H1 (cell line): ENCODE measurements at regions not wholly inside any gene's neighbourhood (a gene's known extent, or its start where the extent isn't known, plus 50 kb on each side); places are given as distances from the start of the nearest gene placed in this dataset.

Source experiments
- CTCF ChIA-PET: fragments of 300-600 bp; sonication (Branson Sonifier 250); formaldehyde crosslinking; loops from one replicate; lab custom pipeline; 2021; ENCODE audit not compliant: partially characterized antibody; lab: Charles Lee
- POLR2A ChIA-PET: fragments of 300-600 bp; sonication (Branson Sonifier 250); formaldehyde crosslinking; loops from one replicate; lab custom pipeline; 2021; ENCODE audit warnings: inconsistent platforms; ENCODE audit not compliant: partially characterized antibody; lab: Charles Lee
- DNase-seq, 2 experiments: peaks; one replicate each; pipeline versions ENCODE4 v3.0.0 to v3.0.0-alpha.2; 2010 to 2022; ENCODE audit warnings: low spot score in 2 of 2, low read depth in 1 of 2, mixed read lengths in 1 of 2
- FAIRE-seq: peaks from 2 replicates; lab custom pipeline; 2011; peaks lifted over from hg19 to GRCh38; lab: Jason Lieb, UNC
- H2AFZ ChIP-seq: 2 replicates; pipeline ENCODE4 v1.8.1; 2012; ENCODE audit warnings: low read length, inconsistent platforms
- H2AK5ac ChIP-seq: 2 replicates; pipeline ENCODE4 v1.6.1; 2013; ENCODE audit warnings: low read depth, low read length
- H2BK120ac ChIP-seq: replicated peaks from 2 replicates; pipeline ENCODE3; 2013; ENCODE audit warnings: low read depth, low read length, inconsistent platforms
- H2BK12ac ChIP-seq: 2 replicates; pipeline ENCODE4 v1.6.1; 2013; ENCODE audit warnings: low read depth, low read length
- H2BK15ac ChIP-seq: 2 replicates; pipeline ENCODE4 v1.6.1; 2013; ENCODE audit warnings: low read length
- H2BK20ac ChIP-seq: 2 replicates; pipeline ENCODE4 v1.6.1; 2013; ENCODE audit warnings: low read length
- H2BK5ac ChIP-seq: 2 replicates; pipeline ENCODE4 v1.6.1; 2013; ENCODE audit warnings: low read depth, low read length
- H3K14ac ChIP-seq: 2 replicates; pipeline ENCODE4 v1.6.1; 2013; ENCODE audit warnings: inconsistent platforms; ENCODE audit not compliant: insufficient read length
- H3K18ac ChIP-seq: 2 replicates; pipeline ENCODE4 v1.6.1; 2013; ENCODE audit warnings: low read length; ENCODE audit errors: extremely low read depth
- H3K23ac ChIP-seq: 2 replicates; pipeline ENCODE4 v1.6.1; 2013; ENCODE audit warnings: inconsistent platforms; ENCODE audit not compliant: insufficient read length
- H3K23me2 ChIP-seq: 2 replicates; pipeline ENCODE4 v1.6.1; 2013; ENCODE audit warnings: low read depth, low read length
- H3K27ac ChIP-seq: 2 replicates; pipeline ENCODE4 v1.6.1; 2011; ENCODE audit warnings: low read depth, low read length, inconsistent platforms
- H3K27me3 ChIP-seq, 4 experiments: replicated peaks in 1 of 4; 1 replicate in 1 of 4; 2 replicates in 3 of 4; pipeline versions ENCODE4 v1.6.1 to v1.8.1; 2011 to 2013; ENCODE audit warnings: low read length in 3 of 4, mild to moderate bottlenecking in 3 of 4, inconsistent platforms in 2 of 4, mixed read lengths in 2 of 4, moderate library complexity in 1 of 4; ENCODE audit not compliant: control insufficient read depth in 3 of 4, insufficient read depth in 3 of 4; ENCODE audit errors: extremely low read depth in 1 of 4
- H3K36me3 ChIP-seq, 4 experiments: 2 replicates each; pipeline versions ENCODE4 v1.6.1 to v1.8.1; 2011 to 2013; ENCODE audit warnings: mild to moderate bottlenecking in 4 of 4, low read length in 3 of 4, moderate library complexity in 2 of 4, control low read depth in 1 of 4, inconsistent platforms in 1 of 4; ENCODE audit not compliant: insufficient read depth in 4 of 4, control insufficient read depth in 2 of 4
- H3K4ac ChIP-seq: replicated peaks from 2 replicates; pipeline ENCODE3; 2013; ENCODE audit warnings: low read length, low read depth, mixed read lengths, inconsistent platforms; ENCODE audit not compliant: insufficient read length
- H3K4me1 ChIP-seq, 4 experiments: replicated peaks in 1 of 4; 1 replicate in 1 of 4; 2 replicates in 3 of 4; pipeline versions ENCODE4 v1.6.1 to v1.8.1; 2011 to 2013; ENCODE audit warnings: low read length in 3 of 4, inconsistent platforms in 2 of 4, mixed read lengths in 1 of 4; ENCODE audit not compliant: insufficient read depth in 4 of 4, control insufficient read depth in 3 of 4
- H3K4me2 ChIP-seq, 2 experiments: 2 replicates each; pipeline versions ENCODE4 v1.6.1 to v1.8.1; 2011 to 2013; ENCODE audit warnings: low read depth in 2 of 2, low read length in 2 of 2, control low read depth in 1 of 2, inconsistent platforms in 1 of 2, mild to moderate bottlenecking in 1 of 2; ENCODE audit not compliant: insufficient read depth in 1 of 2
- H3K4me3 ChIP-seq, 4 experiments: fragments of 200-600, 300-600 bp in 1 of 4; sonication (generic), shearing (Covaris generic), sonication (Bioruptor Twin) in 1 of 4; 2 replicates each; pipeline versions ENCODE4 v1.5.1 to v1.8.1; 2011 to 2016; ENCODE audit warnings: low read length in 4 of 4, low read depth in 3 of 4, control low read depth in 2 of 4, inconsistent platforms in 2 of 4, mild to moderate bottlenecking in 2 of 4, mixed read lengths in 1 of 4, moderate library complexity in 1 of 4; ENCODE audit not compliant: insufficient read depth in 2 of 4; ENCODE audit errors: extremely low read depth in 1 of 4
- H3K56ac ChIP-seq: replicated peaks from 2 replicates; pipeline ENCODE3; 2013; ENCODE audit warnings: low read depth, mild to moderate bottlenecking, mixed read lengths, low read length, inconsistent platforms; ENCODE audit not compliant: insufficient read length
- H3K79me1 ChIP-seq: 2 replicates; pipeline ENCODE4 v1.6.1; 2013; ENCODE audit warnings: low read depth, low read length, control low read depth
- H3K79me2 ChIP-seq, 2 experiments: 2 replicates each; pipeline versions ENCODE4 v1.6.1 to v1.8.1; 2012 to 2013; ENCODE audit warnings: low read length in 2 of 2, mild to moderate bottlenecking in 2 of 2, inconsistent platforms in 1 of 2; ENCODE audit not compliant: insufficient read depth in 2 of 2, control insufficient read depth in 1 of 2
- H3K9ac ChIP-seq, 4 experiments: replicated peaks in 1 of 4; 1 replicate in 1 of 4; 2 replicates in 3 of 4; pipeline versions ENCODE4 v1.6.1 to v1.8.1; 2011 to 2013; ENCODE audit warnings: low read depth in 3 of 4, low read length in 3 of 4, control low read depth in 2 of 4, mild to moderate bottlenecking in 2 of 4, moderate library complexity in 2 of 4, inconsistent platforms in 1 of 4; ENCODE audit errors: extremely low read depth in 1 of 4
- H3K9me3 ChIP-seq, 2 experiments: 2 replicates each; pipeline versions ENCODE4 v1.6.1 to v1.8.1; 2012 to 2013; ENCODE audit warnings: mild to moderate bottlenecking in 2 of 2, moderate library complexity in 2 of 2, control low read depth in 1 of 2, inconsistent platforms in 1 of 2, low read depth in 1 of 2, low read length in 1 of 2, mixed read lengths in 1 of 2; ENCODE audit not compliant: insufficient read depth in 2 of 2
- H4K20me1 ChIP-seq, 2 experiments: replicated peaks in 1 of 2; 2 replicates each; pipeline versions ENCODE3 to v1.8.1; 2011 to 2013; ENCODE audit warnings: inconsistent platforms in 2 of 2, low read length in 2 of 2, mild to moderate bottlenecking in 1 of 2; ENCODE audit not compliant: insufficient read depth in 2 of 2, control insufficient read depth in 1 of 2
- H4K5ac ChIP-seq: 2 replicates; pipeline ENCODE4 v1.6.1; 2013; ENCODE audit warnings: low read length, low read depth, mixed read lengths, inconsistent platforms; ENCODE audit not compliant: insufficient read length
- H4K8ac ChIP-seq: 2 replicates; pipeline ENCODE4 v1.8.0; 2013; ENCODE audit warnings: mild to moderate bottlenecking, moderate library complexity, low read length, inconsistent platforms; ENCODE audit not compliant: insufficient read depth; ENCODE audit errors: extremely low read depth
- H4K91ac ChIP-seq: replicated peaks from 2 replicates; pipeline ENCODE3; 2013; ENCODE audit warnings: low read length, mixed read lengths, inconsistent platforms; ENCODE audit not compliant: insufficient read length
- NANOG ChIP-seq: IDR thresholded peaks from 2 replicates; pipeline ENCODE4 v1.6.1; 2011; ENCODE audit warnings: low read length, low read depth, mild to moderate bottlenecking, inconsistent platforms; ENCODE audit not compliant: insufficient read depth, poor library complexity, severe bottlenecking
- SP4 ChIP-seq: IDR thresholded peaks from 2 replicates; pipeline ENCODE4 v1.6.1; 2012; ENCODE audit warnings: low read length, inconsistent platforms
- WGBS, 2 experiments: shearing (Covaris generic) in 1 of 2; methylation state at CpG; one replicate each; pipeline versions ENCODE4 v1.1.6 to v1.1.7; 2013 to 2015; ENCODE audit warnings: low lambda C conversion rate in 2 of 2, mixed read lengths in 2 of 2, inconsistent platforms in 1 of 2, low coverage in 1 of 2, missing lambda C conversion rate in 1 of 2; ENCODE audit not compliant: insufficient replicate concordance in 2 of 2, insufficient coverage in 1 of 2, insufficient read length in 1 of 2; ENCODE audit errors: extremely low coverage in 1 of 2, missing lambda C conversion rate in 1 of 2; 5-methylcytosine and 5-hydroxymethylcytosine counted together

GRCh38 chr10:128545216-128545615 is 419.0 kb upstream of the MKI67 start:
- no peak for FAIRE-seq
- H2BK15ac ChIP-seq: 0 out of 2 replicates have a peak overlapping the region, but pooled peaks have one; percentile 22
- H3K9ac ChIP-seq: no peak overlapping the region
- no peaks in the 10 kb centered on the region for H4K20me1 ChIP-seq
- no peak overlapping the region for H3K18ac ChIP-seq
- WGBS, 2 experiments: 95% methylated on average over 8 of the region's 10 CpGs; no CpG with 5 or more reads in 1 of the 2 experiments
- no peak overlapping the region for H3K4me2 ChIP-seq
- H3K79me2 ChIP-seq: no peaks in the 10 kb centered on the region
- H3K4me1 ChIP-seq: peaks cover 2 to 34% (median 17%) of the 10 kb centered on the region in 4 experiments
- no peak overlapping the region; the same call in 1 of the 2 replicates for H2AK5ac ChIP-seq
- no peak overlapping the region for H3K4me3 ChIP-seq
- H3K56ac ChIP-seq: no peak overlapping the region
- no peak overlapping the region for H3K23ac ChIP-seq
- H2BK120ac ChIP-seq: no peak overlapping the region
- no peak overlapping the region for H4K91ac ChIP-seq
- POLR2A ChIA-PET: interaction anchor here (0.7 kb wide), 1 partner anchor 1262 kb away, joined by 3 read pairs; no protein-coding TSS in a partner anchor
- no peak overlapping the region for H4K5ac ChIP-seq
- H3K27ac ChIP-seq: no peak overlapping the region
- CTCF ChIA-PET: interaction anchor here (1.4 kb wide), 1 partner anchor 20 kb away, joined by 3 read pairs; no protein-coding TSS in a partner anchor
- H3K79me1 ChIP-seq: no peaks in the 10 kb centered on the region
- no peak overlapping the region for H2BK12ac ChIP-seq
- no peak overlapping the region for H3K14ac ChIP-seq
- peak overlapping the region; percentile 10; the same call in 1 of the 2 replicates for H2BK20ac ChIP-seq
- H2BK5ac ChIP-seq: no peak overlapping the region
- H3K4ac ChIP-seq: no peak overlapping the region
- H2AFZ ChIP-seq: no peak overlapping the region
- no peak overlapping the region for H4K8ac ChIP-seq
- DNase-seq: no peak
- TF ChIP-seq SP4: no peak
- TF ChIP-seq NANOG: no peak
- peaks cover 0 to 2% (median 0%) of the 10 kb centered on the region in 4 experiments; a peak in 1 of 7 replicates for H3K27me3 ChIP-seq
- H3K36me3 ChIP-seq: no peaks in the 10 kb centered on the region
- H3K9me3 ChIP-seq: no peaks in the 10 kb centered on the region
- peaks cover 6% of the 10 kb centered on the region; the same call in 1 of the 2 replicates for H3K23me2 ChIP-seq
